GM18517 (cell line): ENCODE measurements at regions not wholly inside any gene's neighbourhood (a gene's known extent, or its start where the extent isn't known, plus 50 kb on each side); places are given as distances from the start of the nearest gene placed in this dataset.
"Not testable (repeated sequence)": the region's sequence is repeated elsewhere in the genome, so short reads cannot be mapped to it uniquely, and the experiment has no call there.

Source experiments
- ATAC-seq: cut with Tn5 transposase; IDR thresholded peaks from one replicate; pipeline ENCODE4 v1.9.1; 2021; ENCODE audit warnings: mild to moderate bottlenecking, moderate library complexity; ENCODE audit not compliant: unreplicated experiment

DNA sequence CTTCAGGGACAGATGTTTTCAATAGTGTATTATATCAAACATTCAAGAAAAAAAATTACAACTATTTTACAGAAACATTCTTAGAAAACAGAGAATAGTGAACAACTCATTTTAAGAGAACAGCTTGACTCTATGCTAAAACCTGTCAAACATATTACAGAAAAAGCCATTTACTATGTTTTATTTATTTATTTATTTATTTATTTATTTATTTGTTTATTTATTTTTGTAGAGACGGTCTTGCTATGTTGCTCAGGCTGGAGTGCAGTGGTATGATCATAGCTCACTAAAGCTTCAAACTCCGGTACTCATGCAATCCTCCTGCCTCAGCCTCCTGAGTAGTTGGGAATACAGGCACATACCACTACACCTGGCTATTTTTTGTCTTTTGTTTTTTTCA is 317.9 kb upstream of the HTR1E start:
- ATAC-seq: no peak

GRCh38 chr6:86615299-86615698 is 322.0 kb upstream of the HTR1E start:
- ATAC-seq: no peak

DNA sequence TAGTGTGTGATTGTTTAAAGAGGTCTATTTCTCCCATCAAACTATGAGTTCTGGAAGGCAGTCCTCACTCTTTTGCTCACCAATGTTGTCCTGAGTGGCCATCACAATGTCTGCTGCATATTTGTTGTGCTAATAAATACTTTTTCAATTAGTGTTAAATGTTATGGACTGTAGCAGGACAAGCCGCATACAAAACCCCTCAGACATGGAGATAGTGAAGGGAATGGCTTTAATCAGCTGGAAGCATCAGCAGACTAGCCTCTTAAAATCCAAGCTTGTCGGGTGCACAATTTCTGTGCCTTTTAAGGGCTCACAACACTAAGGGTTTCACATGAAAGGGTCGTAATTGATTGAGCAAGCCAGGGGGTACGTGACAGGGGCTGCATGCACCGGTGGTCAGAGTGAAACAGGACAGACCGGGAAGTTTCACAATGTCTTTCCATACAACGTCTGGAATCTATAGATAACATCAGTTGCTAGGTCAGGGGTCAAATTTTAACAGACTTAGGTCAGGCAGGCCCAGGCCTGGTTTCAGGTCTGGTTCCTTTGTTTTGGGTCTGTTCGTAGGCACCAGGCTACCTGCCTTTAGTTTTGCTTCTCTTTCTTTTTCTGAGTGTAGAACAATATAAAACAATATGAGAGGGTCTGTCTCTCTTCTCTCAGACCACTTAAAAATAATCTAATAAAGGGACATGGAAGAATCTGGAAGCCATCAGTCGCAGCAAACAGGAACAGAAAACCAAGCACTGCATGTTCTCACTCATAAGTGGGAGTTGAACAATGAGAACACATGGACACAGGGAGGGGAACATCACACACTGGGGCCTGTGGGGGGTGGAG is 327.6 kb upstream of the HTR1E start:
- no peak for ATAC-seq

DNA sequence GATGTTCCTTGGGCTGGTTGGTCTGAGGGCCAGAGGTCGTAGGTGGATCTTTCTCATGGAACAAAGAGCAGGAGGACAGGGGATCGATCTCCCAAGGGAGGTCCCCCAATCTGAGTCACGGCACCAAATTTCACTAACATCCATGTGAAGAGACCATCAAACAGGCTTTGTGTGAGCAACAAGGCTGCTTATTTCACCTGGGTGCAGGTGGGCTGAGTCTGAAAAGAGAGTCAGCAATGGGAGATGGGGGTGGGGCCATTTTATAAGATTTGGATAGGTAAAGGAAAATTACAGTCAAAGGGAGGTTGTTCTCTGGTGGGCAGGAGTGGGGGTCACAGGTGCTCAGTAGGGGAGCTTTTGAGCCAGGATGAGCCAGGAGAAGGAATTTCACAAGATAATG is 334.0 kb upstream of the HTR1E start:
- ATAC-seq: not testable (repeated sequence)

DNA sequence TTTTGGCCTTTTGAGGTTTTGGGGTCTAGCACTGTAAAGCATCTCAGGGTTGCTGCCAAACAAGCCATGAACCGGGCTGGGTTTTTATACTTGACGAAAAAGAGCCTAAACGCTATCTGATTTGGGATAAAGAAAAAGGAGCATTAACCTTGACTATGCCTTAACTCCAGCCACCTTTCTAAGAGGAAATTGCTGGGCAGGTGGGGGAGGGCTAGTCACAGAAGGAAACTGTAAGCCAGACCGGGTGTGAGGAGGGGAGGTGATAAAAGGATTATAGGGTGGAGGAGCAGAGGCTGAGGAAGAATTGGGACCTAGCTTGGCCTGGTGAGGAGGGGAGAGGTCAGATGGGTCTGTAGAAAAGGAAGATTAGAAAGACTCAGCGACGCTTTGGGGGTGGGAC is 335.2 kb upstream of the HTR1E start:
- not testable (repeated sequence) for ATAC-seq

GRCh38 chr6:86598969-86599368 is 338.4 kb upstream of the HTR1E start:
- not testable (repeated sequence) for ATAC-seq

GRCh38 chr6:86595641-86596040 is 341.7 kb upstream of the HTR1E start:
- ATAC-seq: no peak

- no peak for ATAC-seq
Observed at GRCh38 chr6:86586195-86586594, 351.1 kb upstream of the HTR1E start.

DNA sequence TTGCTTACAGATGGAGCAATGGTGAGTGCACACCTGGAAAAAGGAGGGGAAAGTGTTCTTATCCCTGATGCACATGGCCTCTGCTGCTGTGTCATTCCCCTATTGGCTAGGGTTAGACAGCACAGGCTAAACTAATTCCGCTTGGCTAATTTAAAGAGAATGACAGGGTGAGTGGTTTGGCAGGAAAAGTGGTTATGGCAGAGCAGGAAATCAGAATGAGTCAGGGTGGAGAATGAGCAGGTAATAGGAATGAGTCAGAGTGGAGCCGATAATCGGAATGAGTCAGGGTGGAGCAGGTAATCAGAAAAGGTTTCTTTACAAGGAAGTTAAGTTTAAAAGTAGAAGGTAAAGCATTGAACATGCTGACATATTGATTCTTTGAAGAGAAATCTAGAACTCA is 355.5 kb upstream of the HTR1E start:
- no peak for ATAC-seq

DNA sequence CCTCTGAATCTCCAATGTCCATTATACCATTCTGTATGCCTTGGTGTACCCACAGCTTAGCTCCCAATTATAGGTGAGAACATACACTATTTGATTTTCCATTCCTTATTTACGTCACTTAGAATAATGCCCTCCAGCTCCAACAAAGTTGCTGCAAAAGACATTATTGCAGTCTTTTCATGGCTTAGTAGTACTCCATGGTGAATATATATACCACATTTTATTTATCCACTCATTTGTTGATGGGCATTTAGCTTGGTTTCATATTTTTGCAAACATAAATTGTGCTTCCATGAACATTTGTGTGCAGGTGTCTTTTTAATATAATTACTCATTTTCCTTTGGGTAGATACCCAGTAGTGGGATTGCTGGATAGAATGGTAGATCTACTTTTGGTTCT is 374.1 kb upstream of the HTR1E start:
- no peak for ATAC-seq

DNA sequence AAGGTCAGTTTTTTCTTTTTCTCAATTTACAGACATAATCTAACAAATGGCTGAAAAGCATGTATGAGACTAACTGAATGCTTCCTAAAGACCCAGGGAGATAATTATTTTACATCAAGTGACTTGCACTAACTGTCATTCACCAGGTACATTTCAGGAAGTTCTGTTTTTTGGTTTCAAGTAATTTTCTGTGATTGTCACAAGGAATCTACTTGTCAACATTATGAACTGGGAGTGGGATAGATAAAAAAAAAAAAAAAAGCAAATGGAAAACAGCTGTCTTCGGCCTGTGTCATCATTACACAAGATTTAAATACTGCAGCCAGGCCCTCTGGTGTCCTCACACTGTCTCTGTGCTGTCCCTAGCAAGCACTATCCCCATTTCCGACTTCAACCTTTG is 379.0 kb upstream of the HTR1E start:
- ATAC-seq: no peak

GRCh38 chr6:86537292-86537861 is 400.0 kb upstream of the HTR1E start:
- ATAC-seq: no peak

DNA sequence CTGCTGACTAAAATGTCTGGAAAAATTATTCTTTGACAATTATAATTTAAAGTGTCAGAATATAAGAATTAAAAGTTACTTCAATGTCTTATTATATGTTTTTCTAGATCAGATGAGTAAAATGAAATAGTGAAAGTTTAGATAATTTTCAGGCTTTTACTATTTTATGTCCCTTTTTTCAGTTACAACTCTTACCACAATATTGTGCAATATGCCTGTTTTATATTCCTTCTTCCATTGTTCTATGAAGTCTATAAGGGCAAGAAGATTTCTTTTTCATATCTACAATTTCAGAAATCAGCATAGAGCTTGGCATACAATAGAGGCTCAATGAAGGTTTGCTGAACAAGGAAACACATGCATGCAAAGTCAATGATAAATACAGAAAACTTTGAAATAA is 401.2 kb upstream of the HTR1E start:
- ATAC-seq: no peak

GRCh38 chr6:86535100-86535499 is 402.2 kb upstream of the HTR1E start:
- ATAC-seq: no peak

DNA sequence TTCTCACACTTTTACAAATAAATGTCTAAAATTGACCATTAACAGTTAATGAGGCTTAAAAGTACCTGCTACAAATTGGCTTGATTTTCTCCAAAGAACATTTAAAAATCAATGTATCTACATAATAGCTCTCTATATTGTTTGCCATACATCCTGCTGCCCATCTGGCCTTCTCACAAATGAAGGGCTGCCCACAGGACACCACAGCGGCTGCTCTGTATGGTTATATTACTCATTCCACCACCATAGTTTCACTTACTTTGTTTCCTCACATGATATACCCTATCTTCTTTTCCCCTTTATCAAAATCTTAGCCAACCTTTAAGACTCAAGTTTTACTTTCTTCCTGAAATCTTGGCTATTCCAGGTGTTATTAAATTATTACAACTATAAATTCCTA is 407.7 kb upstream of the HTR1E start:
- no peak for ATAC-seq

DNA sequence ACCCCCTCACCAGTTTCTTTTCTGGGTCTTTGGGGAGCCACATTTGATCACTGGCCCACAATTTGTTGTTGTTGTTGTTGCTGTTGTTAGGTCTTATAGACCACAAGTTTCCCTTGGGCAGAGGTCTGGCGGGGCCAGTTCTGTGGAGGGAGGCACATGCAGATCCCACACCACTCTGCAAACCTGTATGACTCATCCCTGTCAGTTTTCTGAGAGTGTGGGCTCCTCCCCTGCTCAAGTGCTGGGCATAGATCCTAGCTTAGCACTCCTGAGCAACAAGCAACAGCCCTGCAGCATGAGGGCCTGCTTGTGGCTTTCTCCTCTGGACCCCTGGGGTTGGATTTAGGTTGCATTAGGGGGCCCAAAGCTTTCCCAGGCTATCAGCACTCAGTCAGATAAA is 411.1 kb upstream of the HTR1E start:
- no peak for ATAC-seq

GRCh38 chr6:86516087-86516486 is 421.2 kb upstream of the HTR1E start:
- ATAC-seq: no peak

DNA sequence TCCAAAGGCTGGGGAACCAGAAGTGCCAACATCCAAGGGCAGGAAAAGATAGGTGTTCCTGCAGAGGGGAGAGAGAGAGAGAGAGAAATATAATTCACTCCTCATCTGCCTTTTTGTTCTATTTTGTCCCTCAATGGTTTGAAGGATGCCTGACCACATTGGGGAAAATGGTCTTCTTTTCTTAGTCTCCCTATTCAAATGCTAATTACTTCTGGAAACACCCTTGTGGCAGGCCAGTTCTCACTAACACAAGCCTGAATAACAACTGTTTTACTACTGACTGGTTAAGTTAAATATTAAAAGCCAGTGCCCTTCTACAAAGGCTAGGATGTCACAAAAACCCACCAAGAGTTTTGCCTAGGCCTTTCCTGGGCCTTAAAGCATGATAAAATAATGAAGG is 425.4 kb upstream of the HTR1E start:
- ATAC-seq: no peak

GRCh38 chr6:86508230-86508629 is 429.1 kb upstream of the HTR1E start:
- no peak for ATAC-seq

GRCh38 chr6:86502497-86502896 is 434.8 kb upstream of the HTR1E start:
- no peak for ATAC-seq

DNA sequence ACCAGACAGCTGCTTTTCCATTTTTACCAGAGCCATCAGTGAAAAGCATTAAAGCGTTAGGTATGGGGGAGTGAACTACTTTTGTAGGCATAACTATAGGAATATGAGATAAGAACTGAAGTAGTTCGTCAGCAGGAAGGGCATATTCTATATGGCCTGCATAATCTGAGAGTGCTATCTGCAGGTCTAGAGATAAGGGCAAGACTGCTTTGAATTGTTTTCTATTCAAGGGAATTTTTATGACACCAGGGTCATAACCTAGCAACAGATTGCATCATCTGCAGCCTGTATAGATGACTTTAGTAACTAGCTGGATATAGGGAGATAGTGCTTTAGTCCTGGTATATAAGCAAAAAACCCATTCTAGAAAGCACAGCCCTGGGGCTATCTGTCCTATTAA is 437.3 kb upstream of the HTR1E start:
- no peak for ATAC-seq

- ATAC-seq: not testable (repeated sequence)
Observed at GRCh38 chr6:86489042-86489441, 448.3 kb upstream of the HTR1E start.
